ENCODE measurements at regions not wholly inside any gene's neighbourhood (a gene's known extent, or its start where the extent isn't known, plus 50 kb on each side); places are given as distances from the start of the nearest gene placed in this dataset.

- DNase-seq, result no peak
- H3K4me3 ChIP-seq, result no peak overlapping the region
- H3K27ac ChIP-seq, result no peak overlapping the region
- peak; percentile 41 for ATAC-seq
- no peaks in the 10 kb centered on the region for H3K9me3 ChIP-seq
- TF ChIP-seq, protein P1, sequence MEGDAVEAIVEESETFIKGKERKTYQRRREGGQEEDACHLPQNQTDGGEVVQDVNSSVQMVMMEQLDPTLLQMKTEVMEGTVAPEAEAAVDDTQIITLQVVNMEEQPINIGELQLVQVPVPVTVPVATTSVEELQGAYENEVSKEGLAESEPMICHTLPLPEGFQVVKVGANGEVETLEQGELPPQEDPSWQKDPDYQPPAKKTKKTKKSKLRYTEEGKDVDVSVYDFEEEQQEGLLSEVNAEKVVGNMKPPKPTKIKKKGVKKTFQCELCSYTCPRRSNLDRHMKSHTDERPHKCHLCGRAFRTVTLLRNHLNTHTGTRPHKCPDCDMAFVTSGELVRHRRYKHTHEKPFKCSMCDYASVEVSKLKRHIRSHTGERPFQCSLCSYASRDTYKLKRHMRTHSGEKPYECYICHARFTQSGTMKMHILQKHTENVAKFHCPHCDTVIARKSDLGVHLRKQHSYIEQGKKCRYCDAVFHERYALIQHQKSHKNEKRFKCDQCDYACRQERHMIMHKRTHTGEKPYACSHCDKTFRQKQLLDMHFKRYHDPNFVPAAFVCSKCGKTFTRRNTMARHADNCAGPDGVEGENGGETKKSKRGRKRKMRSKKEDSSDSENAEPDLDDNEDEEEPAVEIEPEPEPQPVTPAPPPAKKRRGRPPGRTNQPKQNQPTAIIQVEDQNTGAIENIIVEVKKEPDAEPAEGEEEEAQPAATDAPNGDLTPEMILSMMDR (IDR thresholded peaks at IDR 0.05), result no peak
- H3K36me3 ChIP-seq, result no peaks in the 10 kb centered on the region
- H3K27me3 ChIP-seq, result no peaks in the 10 kb centered on the region
- intact Hi-C loops (cut with DNase I), result no loop called here
- no peaks in the 10 kb centered on the region for H3K4me1 ChIP-seq
Measured at GRCh38 chr14:80325688-80326087, 114.4 kb upstream of the DIO2 start.

DNA sequence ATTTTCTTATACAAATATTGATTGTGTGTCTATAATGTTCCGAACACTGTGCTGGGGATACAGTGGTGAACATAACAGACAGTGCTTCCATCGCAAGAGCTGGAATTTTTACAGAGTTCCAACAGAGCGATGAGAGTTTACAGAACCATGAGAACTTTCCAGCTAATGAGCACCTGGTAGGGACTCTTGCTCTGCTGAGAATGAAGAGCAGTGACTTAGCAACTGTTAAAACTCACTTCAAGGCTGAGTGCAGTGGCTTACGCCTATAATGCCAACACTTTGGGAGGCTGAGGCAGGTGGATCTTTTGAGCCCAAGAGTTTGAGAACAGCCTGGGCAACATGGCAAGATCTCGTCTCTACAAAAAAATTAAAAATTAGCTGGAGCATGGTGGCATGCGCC, 113.8 kb upstream of the DIO2 start:
- ATAC-seq (no peak), DNase-seq (no peak)
- H3K4me3 ChIP-seq, result no peak overlapping the region
- H3K36me3 ChIP-seq, result no peaks in the 10 kb centered on the region
- H3K27ac ChIP-seq, result no peak overlapping the region
- TF ChIP-seq, protein P1 (IDR thresholded peaks at IDR 0.05), result no peak
- H3K27me3 ChIP-seq, result no peaks in the 10 kb centered on the region
- H3K4me1 ChIP-seq, result no peaks in the 10 kb centered on the region
- intact Hi-C loops (cut with DNase I), result no loop called here
- H3K9me3 ChIP-seq, result peaks cover 0 to 4% of the 10 kb centered on the region in 2 donors

DNA sequence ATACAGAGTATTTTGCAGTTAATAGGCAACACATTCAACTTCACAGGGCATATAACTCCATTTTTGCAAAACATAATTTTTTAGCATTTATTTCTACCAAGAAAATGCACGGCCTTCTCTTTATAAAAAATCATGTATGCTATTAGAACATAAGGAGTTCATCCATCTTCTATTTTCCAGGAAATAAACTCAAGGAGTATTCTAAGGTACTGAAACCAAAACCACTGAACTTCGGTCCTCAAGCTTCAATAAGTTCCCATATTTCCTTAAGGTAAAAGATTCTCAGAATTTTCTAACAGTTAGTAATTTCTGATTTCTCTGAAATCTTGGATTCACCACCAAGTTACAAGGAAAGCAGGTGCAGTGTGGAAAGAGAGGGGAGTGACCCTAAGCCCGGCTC, 113.3 kb upstream of the DIO2 start:
- intact Hi-C loops (cut with DNase I), result no loop called here
- ATAC-seq, result no peak

GRCh38 chr14:80323038-80323665, 111.8 kb upstream of the DIO2 start:
- Histone ChIP-seq H3K9me3 (peaks cover 0 to 16% of the 10 kb centered on the region in 2 donors), H3K4me3 (no peak overlapping the region), H3K27me3 (no peaks in the 10 kb centered on the region), H3K27ac (no peak overlapping the region), H3K4me1 (no peaks in the 10 kb centered on the region), H3K36me3 (no peaks in the 10 kb centered on the region)
- DNase-seq, result no peak
- intact Hi-C loops (cut with DNase I), result no loop called here
- no peak for ATAC-seq
- TF ChIP-seq, protein P1 (IDR thresholded peaks at IDR 0.05), result no peak

More for the DNA sequence above, 113.3 kb upstream of the DIO2 start:
- Histone ChIP-seq H3K27ac (no peak overlapping the region), H3K4me1 (no peaks in the 10 kb centered on the region), H3K36me3 (no peaks in the 10 kb centered on the region), H3K27me3 (no peaks in the 10 kb centered on the region), H3K4me3 (no peak overlapping the region), H3K9me3 (peaks cover 0 to 7% of the 10 kb centered on the region in 2 donors)
- TF ChIP-seq, protein P1 (IDR thresholded peaks at IDR 0.05), result no peak
- no peak for DNase-seq

- DNase-seq, result peak in 2 of 4 donors; percentile 63 to 69
- intact Hi-C loops (cut with DNase I), result no loop called here
- no peak for ATAC-seq
- Histone ChIP-seq H3K36me3 (no peaks in the 10 kb centered on the region), H3K9me3 (peaks cover 0 to 16% of the 10 kb centered on the region in 2 donors), H3K4me3 (no peak overlapping the region), H3K27me3 (no peaks in the 10 kb centered on the region), H3K4me1 (no peaks in the 10 kb centered on the region), H3K27ac (no peak overlapping the region)
- TF ChIP-seq, protein P1 (IDR thresholded peaks at IDR 0.05), result no peak
Measured at GRCh38 chr14:80316441-80316840, 105.1 kb upstream of the DIO2 start.
